Neural progenitor cell (in vitro differentiated cells): ENCODE measurements at regions not wholly inside any gene's neighbourhood (a gene's known extent, or its start where the extent isn't known, plus 50 kb on each side); places are given as distances from the start of the nearest gene placed in this dataset.

Experiments used
- CTCF ChIP-seq: fragments of 200-600 bp; sonication (generic); IDR thresholded peaks from 2 replicates; pipeline ENCODE4 v1.5.1; 2017; ENCODE audit warnings: antibody characterized with exemption, mild to moderate bottlenecking
- EZH2phosphoT487 ChIP-seq: fragments of 200-600 bp; sonication (generic); IDR thresholded peaks from 2 replicates; pipeline ENCODE4 v1.6.1; 2017; ENCODE audit warnings: antibody characterized with exemption

- TF ChIP-seq EZH2phosphoT487 (no peak), CTCF (no peak)
These were observed 73.8 kb upstream of the ZNF281 start for GRCh38 chr1:200483491-200484143.
